OCI-LY7 (cell line): ENCODE measurements at regions not wholly inside any gene's neighbourhood (a gene's known extent, or its start where the extent isn't known, plus 50 kb on each side); places are given as distances from the start of the nearest gene placed in this dataset.

Experiments used
- BruUV-seq: library from RNA; stranded (reverse); fragments of 400-500 nt; replicated peaks from 2 replicates; lab custom pipeline; 2021; lab: Mats Ljungman, UMichigan
- CTCF ChIA-PET: fragments of 300-600 bp; sonication (Branson Sonifier 250); formaldehyde crosslinking; loops from one replicate; lab custom pipeline; 2022; ENCODE audit warnings: antibody characterized with exemption; ENCODE audit not compliant: unreplicated experiment; lab: Charles Lee
- POLR2A ChIA-PET: fragments of 300-600 bp; sonication (Branson Sonifier 250); formaldehyde crosslinking; loops from one replicate; lab custom pipeline; 2022; ENCODE audit warnings: antibody characterized with exemption; lab: Charles Lee
- DNase-seq: peaks from one replicate; pipeline ENCODE4 v3.0.0-alpha.2; 2015; ENCODE audit warnings: low spot score
- H2AFZ ChIP-seq: fragments of 200-600 bp; sonication (generic), shearing (Covaris generic); 2 replicates; pipeline ENCODE4 v1.6.1; 2014; ENCODE audit warnings: mild to moderate bottlenecking, antibody characterized with exemption, low read length, moderate library complexity
- H3K27ac ChIP-seq: fragments of 200-600 bp; sonication (generic); 2 replicates; pipeline ENCODE4 v1.5.1; 2014; ENCODE audit warnings: mixed run types, low read depth, mild to moderate bottlenecking, moderate library complexity, low read length, inconsistent platforms; ENCODE audit not compliant: poor library complexity, severe bottlenecking
- H3K36me3 ChIP-seq: fragments of 200-600 bp; sonication (generic); 2 replicates; pipeline ENCODE4 v1.6.1; 2014; ENCODE audit warnings: mild to moderate bottlenecking, antibody characterized with exemption, low read length, moderate library complexity, mixed read lengths; ENCODE audit not compliant: insufficient read depth
- H3K4me1 ChIP-seq: fragments of 200-600 bp; sonication (generic); 2 replicates; pipeline ENCODE4 v1.5.1; 2014; ENCODE audit warnings: mild to moderate bottlenecking, low read length; ENCODE audit not compliant: insufficient read depth, poor library complexity, severe bottlenecking
- H3K4me2 ChIP-seq: fragments of 200-600 bp; sonication (generic); 2 replicates; pipeline ENCODE4 v1.6.1; 2014; ENCODE audit warnings: mild to moderate bottlenecking, low read length
- H3K4me3 ChIP-seq: fragments of 200-600 bp; sonication (generic); 2 replicates; pipeline ENCODE4 v1.5.1; 2014; ENCODE audit warnings: mild to moderate bottlenecking, low read depth, low read length; ENCODE audit not compliant: poor library complexity, severe bottlenecking
- H3K79me2 ChIP-seq: fragments of 200-600 bp; sonication (generic); 2 replicates; pipeline ENCODE4 v1.6.1; 2016; ENCODE audit warnings: low read depth, mild to moderate bottlenecking, low read length, moderate library complexity, mixed read lengths; ENCODE audit not compliant: insufficient read depth
- H3K9me2 ChIP-seq: fragments of 200-600 bp; sonication (generic); 2 replicates; pipeline ENCODE4 v1.6.1; 2016; ENCODE audit warnings: mild to moderate bottlenecking, low read length, mixed read lengths; ENCODE audit not compliant: insufficient read depth
- H3K9me3 ChIP-seq: fragments of 200-600 bp; sonication (generic); 2 replicates; pipeline ENCODE4 v1.6.1; 2014; ENCODE audit warnings: mild to moderate bottlenecking, mixed run types, low read length, mixed read lengths
- H4K20me1 ChIP-seq: fragments of 200-600 bp; sonication (generic); 2 replicates; pipeline ENCODE4 v1.6.1; 2014; ENCODE audit warnings: mild to moderate bottlenecking, antibody characterized with exemption, low read length, moderate library complexity, mixed read lengths; ENCODE audit not compliant: insufficient read depth
- EZH2phosphoT487 ChIP-seq: fragments of 200-600 bp; sonication (generic); IDR thresholded peaks from 2 replicates; pipeline ENCODE4 v1.6.1; 2018; ENCODE audit warnings: low read depth, borderline replicate concordance, mild to moderate bottlenecking, mixed run types, antibody characterized with exemption, low read length, moderate library complexity, mixed read lengths
- intact Hi-C: fragments of 100-400 bp; cut with micrococcal nuclease; formaldehyde crosslinking; loops from one replicate; pipeline ENCODE4 v1.10.0; 2022; ENCODE audit not compliant: unreplicated experiment
- TF ChIP-seq, protein P1 (sequence below): fragments of 200-600 bp; sonication (generic); conservative IDR thresholded peaks from 2 replicates; pipeline ENCODE4 v1.5.1; 2014; ENCODE audit warnings: mild to moderate bottlenecking, antibody characterized with exemption, low read length, moderate library complexity, mixed read lengths

DNA sequence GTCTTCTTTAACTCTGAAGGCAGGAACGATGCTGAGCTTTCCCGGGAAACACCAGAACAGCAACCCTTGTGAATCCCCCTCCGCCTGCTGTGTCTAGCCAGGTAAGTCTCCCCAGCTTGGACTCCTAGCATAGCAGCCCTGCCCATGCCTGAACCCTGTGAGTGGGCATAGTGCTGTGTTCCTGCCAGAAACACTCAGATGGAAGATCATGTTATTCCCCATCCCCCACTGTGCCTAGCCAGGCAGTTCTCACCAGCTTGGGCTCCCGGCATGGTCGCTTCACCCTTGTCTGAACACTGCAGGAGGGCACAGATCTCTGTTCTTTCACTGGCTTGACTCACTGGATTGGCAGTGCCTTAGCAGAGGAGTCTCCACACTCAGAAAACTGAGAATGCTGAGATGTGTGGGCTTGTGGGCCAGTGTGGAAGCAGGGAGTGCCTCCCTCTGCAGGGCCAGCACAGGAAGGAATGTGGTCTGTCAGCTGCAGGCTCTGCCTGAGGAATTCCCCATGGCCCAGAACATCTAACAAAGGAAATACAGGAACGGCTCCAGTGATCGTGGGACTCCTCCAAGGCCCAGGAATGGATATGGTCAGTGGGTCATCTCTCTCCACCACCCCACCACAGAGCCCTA, 440.1 kb upstream of the ADGRB3 start:
- no peaks in the 10 kb centered on the region for H3K79me2 ChIP-seq
- no peak for TF ChIP-seq EZH2phosphoT487
- TF ChIP-seq, protein P1, sequence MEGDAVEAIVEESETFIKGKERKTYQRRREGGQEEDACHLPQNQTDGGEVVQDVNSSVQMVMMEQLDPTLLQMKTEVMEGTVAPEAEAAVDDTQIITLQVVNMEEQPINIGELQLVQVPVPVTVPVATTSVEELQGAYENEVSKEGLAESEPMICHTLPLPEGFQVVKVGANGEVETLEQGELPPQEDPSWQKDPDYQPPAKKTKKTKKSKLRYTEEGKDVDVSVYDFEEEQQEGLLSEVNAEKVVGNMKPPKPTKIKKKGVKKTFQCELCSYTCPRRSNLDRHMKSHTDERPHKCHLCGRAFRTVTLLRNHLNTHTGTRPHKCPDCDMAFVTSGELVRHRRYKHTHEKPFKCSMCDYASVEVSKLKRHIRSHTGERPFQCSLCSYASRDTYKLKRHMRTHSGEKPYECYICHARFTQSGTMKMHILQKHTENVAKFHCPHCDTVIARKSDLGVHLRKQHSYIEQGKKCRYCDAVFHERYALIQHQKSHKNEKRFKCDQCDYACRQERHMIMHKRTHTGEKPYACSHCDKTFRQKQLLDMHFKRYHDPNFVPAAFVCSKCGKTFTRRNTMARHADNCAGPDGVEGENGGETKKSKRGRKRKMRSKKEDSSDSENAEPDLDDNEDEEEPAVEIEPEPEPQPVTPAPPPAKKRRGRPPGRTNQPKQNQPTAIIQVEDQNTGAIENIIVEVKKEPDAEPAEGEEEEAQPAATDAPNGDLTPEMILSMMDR = no peak
- no peaks in the 10 kb centered on the region for H3K9me3 ChIP-seq
- POLR2A ChIA-PET = interaction anchor here (0.8 kb wide), 1 partner anchor 36 kb away, joined by 3 read pairs; no protein-coding TSS in a partner anchor
- H3K4me2 ChIP-seq = no peak overlapping the region
- H2AFZ ChIP-seq = no peak overlapping the region
- H3K9me2 ChIP-seq = no peaks in the 10 kb centered on the region
- no peaks in the 10 kb centered on the region for H3K36me3 ChIP-seq
- DNase-seq = no peak
- H4K20me1 ChIP-seq = no peaks in the 10 kb centered on the region
- H3K27ac ChIP-seq = no peak overlapping the region
- no TSS peak for BruUV-seq
- no peaks in the 10 kb centered on the region for H3K4me1 ChIP-seq
- no peak overlapping the region for H3K4me3 ChIP-seq
- intact Hi-C loops = no loop called here
- CTCF ChIA-PET = no interaction called here

DNA sequence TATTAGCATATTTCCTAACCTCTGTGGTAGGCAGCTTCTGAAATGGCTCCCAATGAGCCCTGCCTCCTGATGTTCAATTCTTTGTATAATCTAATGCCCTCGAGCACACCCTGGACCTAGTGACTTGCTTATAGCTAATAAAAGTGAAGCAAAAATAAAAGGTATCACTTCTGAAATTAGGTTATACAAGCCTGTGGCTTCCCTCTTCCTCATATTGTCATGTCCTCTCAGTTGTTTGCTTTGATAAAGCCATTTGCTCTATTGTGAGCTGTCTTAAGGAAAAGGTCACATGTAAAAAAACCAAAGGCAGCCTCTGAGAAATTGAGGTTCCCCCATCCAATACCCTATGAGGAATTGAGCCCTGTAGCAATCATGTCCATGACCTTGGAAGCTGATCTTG, 442.1 kb upstream of the ADGRB3 start:
- no peaks in the 10 kb centered on the region for H3K36me3 ChIP-seq
- no peak overlapping the region for H3K4me2 ChIP-seq
- BruUV-seq = no TSS peak
- H3K27ac ChIP-seq = no peak overlapping the region
- ChIA-PET CTCF (no interaction called here), POLR2A (interaction anchor here (0.6 to 0.7 kb wide), 2 partner anchors 609 to 1156 kb away, joined by 3 to 4 read pairs; no protein-coding TSS in a partner anchor)
- H3K4me3 ChIP-seq = no peak overlapping the region
- H3K9me2 ChIP-seq = no peaks in the 10 kb centered on the region
- no peak overlapping the region for H2AFZ ChIP-seq
- TF ChIP-seq, protein P1 = no peak
- no peak for TF ChIP-seq EZH2phosphoT487
- H3K4me1 ChIP-seq = no peaks in the 10 kb centered on the region
- H3K9me3 ChIP-seq = no peaks in the 10 kb centered on the region
- no peak for DNase-seq
- no peaks in the 10 kb centered on the region for H4K20me1 ChIP-seq
- no peaks in the 10 kb centered on the region for H3K79me2 ChIP-seq
- intact Hi-C loops = no loop called here

DNA sequence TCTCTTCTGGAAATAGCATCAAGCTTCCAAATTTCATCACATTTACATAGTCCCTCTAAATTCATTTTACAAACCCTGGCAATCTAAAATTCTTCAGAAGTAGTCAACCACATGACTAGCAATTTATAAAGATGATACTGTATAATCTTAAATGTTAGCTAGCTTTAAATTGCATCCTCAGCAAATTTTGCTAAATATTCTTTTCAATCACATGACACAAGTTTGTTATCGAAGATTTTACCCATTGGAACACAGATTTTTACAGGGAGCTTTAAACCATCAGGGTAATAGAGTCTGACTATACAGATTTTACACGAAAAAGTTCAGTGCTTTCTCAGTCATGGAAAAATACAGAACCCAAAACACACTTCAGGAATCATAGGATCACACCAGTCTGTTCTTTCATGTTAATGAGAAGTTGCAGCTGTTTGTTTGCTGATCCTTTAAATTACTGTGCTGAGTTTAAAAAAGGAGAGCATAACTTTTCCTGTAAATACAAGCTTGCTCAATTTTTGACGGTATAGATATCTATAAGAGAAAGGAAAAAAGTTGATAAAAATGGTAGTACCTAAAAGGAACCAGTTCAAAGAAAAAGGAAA, 445.8 kb upstream of the ADGRB3 start:
- Histone ChIP-seq H4K20me1 (no peaks in the 10 kb centered on the region), H3K79me2 (no peaks in the 10 kb centered on the region), H3K4me3 (no peak overlapping the region), H2AFZ (no peak overlapping the region), H3K27ac (no peak overlapping the region), H3K9me2 (no peaks in the 10 kb centered on the region), H3K4me1 (no peaks in the 10 kb centered on the region), H3K36me3 (no peaks in the 10 kb centered on the region), H3K9me3 (no peaks in the 10 kb centered on the region), H3K4me2 (no peak overlapping the region)
- DNase-seq = no peak
- TF ChIP-seq EZH2phosphoT487 = no peak
- ChIA-PET CTCF (no interaction called here), POLR2A (interaction anchor here (0.6 to 1.4 kb wide), 2 partner anchors 10 to 25 kb away, joined by 4 read pairs; no protein-coding TSS in a partner anchor)
- BruUV-seq = no TSS peak
- intact Hi-C loops = no loop called here
